Endothelial cell of umbilical vein (primary cell): ENCODE measurements at regions not wholly inside any gene's neighbourhood (a gene's known extent, or its start where the extent isn't known, plus 50 kb on each side); places are given as distances from the start of the nearest gene placed in this dataset.

ENCODE experiments used
- BruUV-seq: library from RNA; stranded (reverse); fragments of 400-500 nt; replicated peaks from 2 replicates; lab custom pipeline; 2021; lab: Mats Ljungman, UMichigan
- CTCF ChIA-PET: fragments of 300-600, 350-600 bp; sonication (Branson Sonifier 250); formaldehyde crosslinking; loops from one replicate; lab custom pipeline; 2021; ENCODE audit warnings: antibody characterized with exemption, inconsistent platforms; lab: Charles Lee
- POLR2A ChIA-PET: fragments of 300-600, 350-600 bp; sonication (Branson Sonifier 250); formaldehyde crosslinking; loops from one replicate; lab custom pipeline; 2021; ENCODE audit warnings: antibody characterized with exemption, inconsistent platforms; lab: Charles Lee
- DNase-seq: peaks from one replicate; pipeline ENCODE4 v3.0.0-alpha.2; 2011; ENCODE audit warnings: low read depth, low spot score
- FAIRE-seq: peaks from 2 replicates; lab custom pipeline; 2011; peaks lifted over from hg19 to GRCh38; lab: Jason Lieb, UNC
- H2AFZ ChIP-seq: 2 replicates; pipeline ENCODE4 v1.6.0; 2012; ENCODE audit warnings: low read depth, low read length, control low read depth, inconsistent platforms
- H3K27ac ChIP-seq: 2 replicates; pipeline ENCODE4 v1.5.1; 2011; ENCODE audit warnings: low read depth, mild to moderate bottlenecking, control low read depth, low read length, moderate library complexity; ENCODE audit not compliant: insufficient read depth
- H3K27me3 ChIP-seq, 2 experiments: 2 replicates each; pipeline versions ENCODE4 v1.6.0 to v1.6.1; 2011; ENCODE audit warnings: low read length in 2 of 2, mixed read lengths in 1 of 2; ENCODE audit not compliant: control insufficient read depth in 2 of 2, insufficient read depth in 2 of 2
- H3K36me3 ChIP-seq, 2 experiments: 2 replicates in 1 of 2; 3 replicates in 1 of 2; pipeline ENCODE4 v1.5.1; 2011; ENCODE audit warnings: low read length in 2 of 2, mild to moderate bottlenecking in 1 of 2, moderate library complexity in 1 of 2; ENCODE audit not compliant: control insufficient read depth in 2 of 2, insufficient read depth in 2 of 2; ENCODE audit errors: extremely low read depth in 1 of 2
- H3K4me1 ChIP-seq: 3 replicates; pipeline ENCODE4 v1.5.1; 2011; ENCODE audit warnings: mild to moderate bottlenecking, low read length; ENCODE audit not compliant: control insufficient read depth, insufficient read depth; ENCODE audit errors: extremely low read depth
- H3K4me2 ChIP-seq: 2 replicates; pipeline ENCODE4 v1.6.1; 2011; ENCODE audit warnings: low read length, control low read depth, mixed read lengths; ENCODE audit not compliant: insufficient read depth
- H3K4me3 ChIP-seq, 3 experiments: fragments of 200-600 bp in 1 of 3; sonication (generic), shearing (Covaris generic) in 1 of 3; replicated peaks in 1 of 3; 2 replicates each; pipeline ENCODE4 v1.5.1; 2011 to 2016; ENCODE audit warnings: control low read depth in 3 of 3, low read length in 3 of 3, mild to moderate bottlenecking in 2 of 3, inconsistent platforms in 1 of 3, low read depth in 1 of 3, moderate library complexity in 1 of 3; ENCODE audit not compliant: insufficient read depth in 1 of 3
- H3K79me2 ChIP-seq: 2 replicates; pipeline ENCODE4 v1.6.0; 2012; ENCODE audit warnings: low read length, inconsistent platforms; ENCODE audit not compliant: control insufficient read depth, insufficient read depth
- H3K9ac ChIP-seq: replicated peaks from 2 replicates; pipeline ENCODE3; 2011; ENCODE audit warnings: low read length, control low read depth; ENCODE audit not compliant: insufficient read depth; ENCODE audit errors: extremely low read depth
- H3K9me1 ChIP-seq: replicated peaks from 3 replicates; pipeline ENCODE4 v1.6.0; 2011; ENCODE audit warnings: mild to moderate bottlenecking, low read length; ENCODE audit not compliant: control insufficient read depth, insufficient read depth; ENCODE audit errors: extremely low read depth
- H3K9me3 ChIP-seq: replicated peaks from 2 replicates; pipeline ENCODE4 v1.5.1; 2012; ENCODE audit warnings: low read length, inconsistent platforms; ENCODE audit not compliant: control insufficient read depth, insufficient read depth
- H4K20me1 ChIP-seq: replicated peaks from 2 replicates; pipeline ENCODE3; 2011; ENCODE audit warnings: mild to moderate bottlenecking, low read length; ENCODE audit not compliant: control insufficient read depth, insufficient read depth; ENCODE audit errors: extremely low read depth
- EZH2 ChIP-seq: IDR thresholded peaks from 2 replicates; pipeline ENCODE4 v1.6.1; 2012; ENCODE audit warnings: borderline replicate concordance, low read depth, mild to moderate bottlenecking, moderate library complexity, low read length, inconsistent platforms; ENCODE audit not compliant: severe bottlenecking
- FOS ChIP-seq: IDR thresholded peaks from 2 replicates; pipeline ENCODE4 v1.6.1; 2011; ENCODE audit warnings: mild to moderate bottlenecking, low read length, moderate library complexity, borderline replicate concordance; ENCODE audit not compliant: insufficient read depth
- GATA2 ChIP-seq: IDR thresholded peaks from 2 replicates; pipeline ENCODE4 v1.7.0; 2011; ENCODE audit warnings: low read depth, mild to moderate bottlenecking, moderate library complexity, mixed read lengths, low read length; ENCODE audit not compliant: insufficient read length, insufficient read depth
- JUN ChIP-seq: IDR thresholded peaks from 2 replicates; pipeline ENCODE4 v1.6.1; 2011; ENCODE audit warnings: borderline replicate concordance, low read depth; ENCODE audit not compliant: insufficient read length, insufficient read depth
- MYC ChIP-seq: IDR thresholded peaks from one replicate; pipeline ENCODE4 v1.6.1; 2011; ENCODE audit warnings: mild to moderate bottlenecking, low read depth, low read length
- POLR2A ChIP-seq: IDR thresholded peaks from 2 replicates; pipeline ENCODE4 v1.6.1; 2012; ENCODE audit warnings: low read depth, mild to moderate bottlenecking, control low read depth, low read length
- POLR2AphosphoS5 ChIP-seq: IDR thresholded peaks from 2 replicates; pipeline ENCODE4 v1.6.1; 2012; ENCODE audit warnings: low read depth, mild to moderate bottlenecking, control low read depth, low read length, moderate library complexity; ENCODE audit not compliant: insufficient read depth
- dilution Hi-C: fragments of 300-500 bp; cut with MboI; formaldehyde crosslinking; loops from one replicate; pipeline ENCODE4 v1.15.0; 2019; ENCODE audit warnings: low sequenced_read_pairs; ENCODE audit not compliant: extremely low pct_ligation_motif_present
- intact Hi-C: fragments of 100-400 bp; cut with micrococcal nuclease; formaldehyde crosslinking; loops from one replicate; pipeline ENCODE4 v1.10.0; 2022
- TF ChIP-seq, protein P1 (sequence below): IDR thresholded peaks from 2 replicates; pipeline ENCODE4 v1.6.1; 2011; ENCODE audit not compliant: insufficient read depth, insufficient read length
- TF ChIP-seq, protein P2 (sequence below), 2 donors: IDR thresholded peaks; 1 replicate in 1 of 2; 2 replicates in 1 of 2; pipeline ENCODE4 v1.5.1; 2011; ENCODE audit warnings: low read length in 2 of 2, mild to moderate bottlenecking in 2 of 2, moderate library complexity in 2 of 2, control low read depth in 1 of 2, inconsistent platforms in 1 of 2, low read depth in 1 of 2; ENCODE audit not compliant: insufficient read depth in 1 of 2; ENCODE audit errors: extremely low read depth in 1 of 2

DNA sequence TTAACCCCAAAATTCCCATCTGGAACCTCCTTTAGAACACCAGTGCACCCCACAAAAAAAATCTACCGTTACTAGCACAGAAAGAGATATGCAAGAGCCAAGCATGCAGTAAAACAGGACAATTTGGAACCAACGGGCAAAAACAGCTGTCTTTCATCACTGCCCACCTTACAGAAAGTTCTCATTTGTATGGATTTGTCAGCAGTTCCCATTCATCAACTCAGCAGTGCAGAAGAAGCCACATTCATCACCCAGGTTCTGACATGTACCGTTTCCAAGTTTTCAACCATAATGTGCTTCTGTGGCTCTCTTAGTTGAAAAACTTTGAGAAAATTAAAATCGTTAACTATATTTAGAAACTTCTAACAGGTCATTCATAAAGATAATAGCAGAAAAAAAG lies 387.0 kb downstream of the RPS29 start:
- no peaks in the 10 kb centered on the region for H3K9me1 ChIP-seq
- FAIRE-seq: no peak
- H3K9me3 ChIP-seq: no peaks in the 10 kb centered on the region
- ChIA-PET CTCF (no interaction called here), POLR2A (no interaction called here)
- TF ChIP-seq, protein P1, sequence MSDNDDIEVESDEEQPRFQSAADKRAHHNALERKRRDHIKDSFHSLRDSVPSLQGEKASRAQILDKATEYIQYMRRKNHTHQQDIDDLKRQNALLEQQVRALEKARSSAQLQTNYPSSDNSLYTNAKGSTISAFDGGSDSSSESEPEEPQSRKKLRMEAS: no peak
- TF ChIP-seq, protein P2, sequence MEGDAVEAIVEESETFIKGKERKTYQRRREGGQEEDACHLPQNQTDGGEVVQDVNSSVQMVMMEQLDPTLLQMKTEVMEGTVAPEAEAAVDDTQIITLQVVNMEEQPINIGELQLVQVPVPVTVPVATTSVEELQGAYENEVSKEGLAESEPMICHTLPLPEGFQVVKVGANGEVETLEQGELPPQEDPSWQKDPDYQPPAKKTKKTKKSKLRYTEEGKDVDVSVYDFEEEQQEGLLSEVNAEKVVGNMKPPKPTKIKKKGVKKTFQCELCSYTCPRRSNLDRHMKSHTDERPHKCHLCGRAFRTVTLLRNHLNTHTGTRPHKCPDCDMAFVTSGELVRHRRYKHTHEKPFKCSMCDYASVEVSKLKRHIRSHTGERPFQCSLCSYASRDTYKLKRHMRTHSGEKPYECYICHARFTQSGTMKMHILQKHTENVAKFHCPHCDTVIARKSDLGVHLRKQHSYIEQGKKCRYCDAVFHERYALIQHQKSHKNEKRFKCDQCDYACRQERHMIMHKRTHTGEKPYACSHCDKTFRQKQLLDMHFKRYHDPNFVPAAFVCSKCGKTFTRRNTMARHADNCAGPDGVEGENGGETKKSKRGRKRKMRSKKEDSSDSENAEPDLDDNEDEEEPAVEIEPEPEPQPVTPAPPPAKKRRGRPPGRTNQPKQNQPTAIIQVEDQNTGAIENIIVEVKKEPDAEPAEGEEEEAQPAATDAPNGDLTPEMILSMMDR (IDR thresholded peaks at IDR 0.05; ENCODE audit: extremely low read depth in 1 of 2, insufficient read depth in 1 of 2, low read depth in 1 of 2, low read length in 2 of 2): no peak
- TF ChIP-seq POLR2AphosphoS5 (no peak), EZH2 (no peak), FOS (no peak), GATA2 (no peak), JUN (no peak), MYC (no peak), POLR2A (no peak)
- H3K9ac ChIP-seq: no peak overlapping the region
- H3K79me2 ChIP-seq: no peaks in the 10 kb centered on the region
- no peak overlapping the region for H3K27ac ChIP-seq
- intact Hi-C loops: no loop called here
- H4K20me1 ChIP-seq: no peaks in the 10 kb centered on the region
- no peak overlapping the region for H2AFZ ChIP-seq
- H3K4me1 ChIP-seq: no peaks in the 10 kb centered on the region
- no peak for DNase-seq
- no peaks in the 10 kb centered on the region for H3K36me3 ChIP-seq
- no peak overlapping the region for H3K4me2 ChIP-seq
- no TSS peak for BruUV-seq
- H3K4me3 ChIP-seq: no peak overlapping the region
- dilution Hi-C loops: no loop called here
- no peaks in the 10 kb centered on the region for H3K27me3 ChIP-seq
